Esophagus muscularis mucosa (tissue), 4 donors: ENCODE measurements at regions not wholly inside any gene's neighbourhood (a gene's known extent, or its start where the extent isn't known, plus 50 kb on each side); places are given as distances from the start of the nearest gene placed in this dataset.
"Not testable (repeated sequence)": the region's sequence is repeated elsewhere in the genome, so short reads cannot be mapped to it uniquely, and the experiment has no call there.

ENCODE experiments used
- DNase-seq: peaks from one replicate; pipeline ENCODE4 v3.0.0-alpha.2; 2017; ENCODE audit errors: extremely low spot score
- H3K27ac ChIP-seq, 4 donors: fragments of 200-600 bp; sonication (generic); replicated peaks in 1 of 4; 1 replicate in 3 of 4; 2 replicates in 1 of 4; pipeline ENCODE4 v1.5.1; 2016 to 2019; ENCODE audit warnings: mild to moderate bottlenecking in 1 of 4
- H3K27me3 ChIP-seq, 4 donors: fragments of 200-600 bp; sonication (generic); one replicate each; pipeline versions ENCODE4 v1.5.1 to v1.6.0; 2016 to 2019
- H3K36me3 ChIP-seq, 4 donors: fragments of 200-600 bp; sonication (generic); one replicate each; pipeline ENCODE4 v1.5.1; 2016 to 2019
- H3K4me1 ChIP-seq, 4 donors: fragments of 200-600 bp; sonication (generic); one replicate each; pipeline ENCODE4 v1.5.1; 2016 to 2019
- H3K4me3 ChIP-seq, 4 donors: fragments of 200-600 bp; sonication (generic); 1 replicate in 2 of 4; 2 replicates in 2 of 4; pipeline ENCODE4 v1.5.1; 2016 to 2019; ENCODE audit warnings: mild to moderate bottlenecking in 4 of 4, moderate library complexity in 1 of 4
- H3K9me3 ChIP-seq, 4 donors: fragments of 200-600 bp; sonication (generic); 1 replicate in 3 of 4; 2 replicates in 1 of 4; pipeline ENCODE4 v1.5.1; 2016 to 2019
- EP300 ChIP-seq: sonication (generic); formaldehyde crosslinking; IDR thresholded peaks from one replicate; pipeline ENCODE4 v1.6.1; 2017; ENCODE audit warnings: antibody characterized with exemption
- POLR2A ChIP-seq: fragments of 450-650 bp; IDR thresholded peaks from one replicate; pipeline ENCODE4 v1.6.1; 2017; ENCODE audit warnings: antibody characterized with exemption, moderate library complexity, mild to moderate bottlenecking, low read depth
- POLR2AphosphoS5 ChIP-seq, 2 donors: sonication (generic); formaldehyde crosslinking; IDR thresholded peaks; one replicate each; pipeline ENCODE4 v1.6.1; 2017; ENCODE audit warnings: antibody characterized with exemption in 2 of 2
- WGBS: methylation state at CpG from one replicate; pipeline ENCODE4 v1.1.5; 2018; 5-methylcytosine and 5-hydroxymethylcytosine counted together
- intact Hi-C: fragments of 100-400 bp; cut with DNase I; formaldehyde crosslinking; loops from one replicate; pipeline ENCODE4 v1.15.1; 2023
- TF ChIP-seq, protein P1 (sequence below), 3 experiments: fragments of 200-600 bp in 2 of 3; fragments of 450-650 bp in 1 of 3; sonication (generic) in 2 of 3; IDR thresholded peaks; one replicate each; pipeline ENCODE4 v1.5.1; 2017 to 2019; ENCODE audit warnings: antibody characterized with exemption in 3 of 3, mild to moderate bottlenecking in 2 of 3, moderate library complexity in 1 of 3

GRCh38 chrX:116749943-116750342, 287.2 kb upstream of the CT83 start:
- TF ChIP-seq POLR2AphosphoS5 (IDR thresholded peaks at IDR 0.05) (no peak), EP300 (no peak), POLR2A (no peak)
- TF ChIP-seq, protein P1, sequence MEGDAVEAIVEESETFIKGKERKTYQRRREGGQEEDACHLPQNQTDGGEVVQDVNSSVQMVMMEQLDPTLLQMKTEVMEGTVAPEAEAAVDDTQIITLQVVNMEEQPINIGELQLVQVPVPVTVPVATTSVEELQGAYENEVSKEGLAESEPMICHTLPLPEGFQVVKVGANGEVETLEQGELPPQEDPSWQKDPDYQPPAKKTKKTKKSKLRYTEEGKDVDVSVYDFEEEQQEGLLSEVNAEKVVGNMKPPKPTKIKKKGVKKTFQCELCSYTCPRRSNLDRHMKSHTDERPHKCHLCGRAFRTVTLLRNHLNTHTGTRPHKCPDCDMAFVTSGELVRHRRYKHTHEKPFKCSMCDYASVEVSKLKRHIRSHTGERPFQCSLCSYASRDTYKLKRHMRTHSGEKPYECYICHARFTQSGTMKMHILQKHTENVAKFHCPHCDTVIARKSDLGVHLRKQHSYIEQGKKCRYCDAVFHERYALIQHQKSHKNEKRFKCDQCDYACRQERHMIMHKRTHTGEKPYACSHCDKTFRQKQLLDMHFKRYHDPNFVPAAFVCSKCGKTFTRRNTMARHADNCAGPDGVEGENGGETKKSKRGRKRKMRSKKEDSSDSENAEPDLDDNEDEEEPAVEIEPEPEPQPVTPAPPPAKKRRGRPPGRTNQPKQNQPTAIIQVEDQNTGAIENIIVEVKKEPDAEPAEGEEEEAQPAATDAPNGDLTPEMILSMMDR (IDR thresholded peaks at IDR 0.05) = no peak
- no peak overlapping the region for H3K4me3 ChIP-seq
- no peaks in the 10 kb centered on the region for H3K27me3 ChIP-seq
- H3K9me3 ChIP-seq = no peaks in the 10 kb centered on the region
- no peaks in the 10 kb centered on the region for H3K36me3 ChIP-seq
- 49% methylated on average over 3 of the region's 3 CpGs for WGBS
- no peak for DNase-seq
- no peak overlapping the region for H3K27ac ChIP-seq
- intact Hi-C loops = no loop called here
- no peaks in the 10 kb centered on the region for H3K4me1 ChIP-seq

DNA sequence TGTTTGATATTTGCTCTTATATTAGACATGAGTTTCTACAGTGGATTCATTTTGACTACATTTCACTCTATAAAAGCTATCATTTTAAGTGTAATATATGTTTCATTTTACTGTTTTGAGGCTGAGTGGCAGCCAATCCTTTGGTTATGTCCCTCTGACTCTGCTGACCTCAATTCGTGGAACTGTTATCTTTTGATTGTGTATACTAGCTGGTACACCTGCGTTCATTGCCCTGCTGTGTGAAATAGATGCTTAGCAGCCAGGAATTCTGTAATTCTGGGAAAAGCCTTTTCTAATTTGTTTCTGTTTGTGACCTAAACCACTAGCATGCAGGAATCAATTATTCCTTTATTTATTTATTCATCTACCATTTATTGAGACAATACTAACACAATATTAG, 269.4 kb upstream of the CT83 start:
- no peak overlapping the region for H3K4me3 ChIP-seq
- DNase-seq = no peak
- no peak overlapping the region for H3K27ac ChIP-seq
- TF ChIP-seq EP300 (no peak), POLR2A (no peak), POLR2AphosphoS5 (IDR thresholded peaks at IDR 0.05) (no peak)
- TF ChIP-seq, protein P1 (IDR thresholded peaks at IDR 0.05) = no peak
- no peaks in the 10 kb centered on the region for H3K36me3 ChIP-seq
- H3K4me1 ChIP-seq = no peaks in the 10 kb centered on the region
- H3K27me3 ChIP-seq = no peaks in the 10 kb centered on the region
- intact Hi-C loops = no loop called here
- no peaks in the 10 kb centered on the region for H3K9me3 ChIP-seq
- 50% methylated on average over 2 of the region's 2 CpGs for WGBS

GRCh38 chrX:116726806-116727205, 264.0 kb upstream of the CT83 start:
- H3K27ac ChIP-seq = no peak overlapping the region
- TF ChIP-seq POLR2A (no peak), EP300 (no peak), POLR2AphosphoS5 (IDR thresholded peaks at IDR 0.05) (no peak)
- TF ChIP-seq, protein P1 (IDR thresholded peaks at IDR 0.05) = no peak
- intact Hi-C loops = no loop called here
- H3K36me3 ChIP-seq = no peaks in the 10 kb centered on the region
- WGBS = 78% methylated on average over 4 of the region's 4 CpGs
- no peak overlapping the region for H3K4me3 ChIP-seq
- no peaks in the 10 kb centered on the region for H3K4me1 ChIP-seq
- DNase-seq = no peak
- H3K9me3 ChIP-seq = no peaks in the 10 kb centered on the region
- H3K27me3 ChIP-seq = no peaks in the 10 kb centered on the region

GRCh38 chrX:116694046-116694445, 231.3 kb upstream of the CT83 start:
- Histone ChIP-seq H3K4me1 (no peaks in the 10 kb centered on the region), H3K27me3 (no peaks in the 10 kb centered on the region), H3K36me3 (no peaks in the 10 kb centered on the region), H3K27ac (no peak overlapping the region), H3K9me3 (no peaks in the 10 kb centered on the region), H3K4me3 (no peak overlapping the region)
- no peak for DNase-seq
- intact Hi-C loops = no loop called here
- 68% methylated on average over 19 of the region's 19 CpGs for WGBS
- TF ChIP-seq POLR2AphosphoS5 (IDR thresholded peaks at IDR 0.05) (no peak), EP300 (no peak), POLR2A (no peak)
- TF ChIP-seq, protein P1 (IDR thresholded peaks at IDR 0.05) = no peak

GRCh38 chrX:116679544-116679943, 216.8 kb upstream of the CT83 start:
- H3K9me3 ChIP-seq, H3K4me3 ChIP-seq, H3K27ac ChIP-seq, H3K27me3 ChIP-seq, H3K36me3 ChIP-seq, H3K4me1 ChIP-seq, intact Hi-C loops, DNase-seq: not testable (repeated sequence)
- WGBS = 75% methylated on average over 7 of the region's 7 CpGs
